ENCODE measurements at regions not wholly inside any gene's neighbourhood (a gene's known extent, or its start where the extent isn't known, plus 50 kb on each side); places are given as distances from the start of the nearest gene placed in this dataset.
A peak's percentile ranks its signal among the peaks of the same experiment; 100 is the strongest.

GRCh38 chr5:73299665-73300336, 126.8 kb downstream of the TMEM174 start:
- Histone ChIP-seq H3K4me3 (peak overlapping the region in 1 of 2 donors; percentile 33), H3K36me3 (no peaks in the 10 kb centered on the region), H3K4me1 (peaks cover 24% of the 10 kb centered on the region), H3K27ac (no peak overlapping the region), H3K27me3 (peaks cover 6% of the 10 kb centered on the region), H3K9me3 (no peaks in the 10 kb centered on the region)
- no peak for DNase-seq (ENCODE audit: extremely low spot score in 2 of 2)
- intact Hi-C loops (cut with DNase I): loop anchor here (5.0 to 10.0 kb wide), 2 partner anchors 85 to 148 kb away; partner anchors contain the start of gene FOXD1
- TF ChIP-seq CTCF (IDR thresholded peaks at IDR 0.05): no peak
- no peak for TF ChIP-seq POLR2AphosphoS5 (IDR thresholded peaks at IDR 0.05; ENCODE audit: insufficient read depth in 1 of 2, low read depth in 1 of 2)
- no peak for TF ChIP-seq POLR2A (IDR thresholded peaks at IDR 0.05)

DNA sequence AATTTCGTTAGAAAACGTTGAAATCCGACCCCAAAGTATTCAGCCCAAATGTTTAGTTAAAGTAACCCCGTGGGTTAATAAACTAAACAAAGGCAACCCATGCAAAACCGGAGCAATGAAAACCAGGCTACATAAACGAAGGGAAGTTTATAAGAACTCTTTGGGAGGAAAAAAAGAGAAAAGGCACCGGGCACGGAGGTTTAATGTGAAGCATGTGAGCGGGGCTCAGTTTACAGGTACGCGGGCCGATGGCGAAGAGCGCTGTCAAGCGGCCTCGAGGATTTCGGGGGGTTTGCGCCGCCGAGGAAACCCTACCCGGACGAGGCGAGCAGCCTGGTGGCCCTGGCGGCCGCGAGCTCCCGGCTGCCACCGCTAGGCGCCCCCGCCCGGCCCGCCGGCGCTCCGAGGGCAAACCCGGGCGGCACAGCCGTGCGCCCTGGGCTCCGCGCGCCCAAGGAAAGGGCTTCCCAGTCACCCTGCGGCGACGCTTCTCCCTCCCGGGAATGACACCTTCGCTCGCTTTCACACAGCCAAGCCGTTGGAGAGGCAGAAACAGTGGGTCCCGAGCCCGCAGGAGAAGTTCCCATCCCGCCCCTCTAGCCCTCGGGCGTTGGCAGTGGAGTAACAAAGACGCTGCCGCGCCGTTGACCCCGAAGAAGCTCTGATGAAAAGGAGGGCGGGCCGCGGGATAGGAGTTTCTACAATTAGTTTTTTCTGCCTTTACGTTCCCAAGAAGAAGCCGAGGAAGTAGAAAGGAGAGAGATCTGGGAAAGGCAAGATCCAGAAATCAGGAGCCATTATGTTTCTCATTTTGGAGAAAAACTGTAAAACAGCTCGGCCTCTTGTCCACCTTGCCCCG, 126.0 kb downstream of the TMEM174 start:
- peak overlapping the region in 1 of 2 donors; percentile 33 for H3K4me3 ChIP-seq
- H3K36me3 ChIP-seq: no peaks in the 10 kb centered on the region
- intact Hi-C loops (cut with DNase I): loop anchor here (10.0 kb wide), 1 partner anchor 84 kb away; no protein-coding TSS in a partner anchor
- H3K4me1 ChIP-seq: peaks cover 24% of the 10 kb centered on the region
- no peak overlapping the region for H3K27ac ChIP-seq
- no peaks in the 10 kb centered on the region for H3K9me3 ChIP-seq
- no peak for DNase-seq (ENCODE audit: extremely low spot score in 2 of 2)
- TF ChIP-seq CTCF (IDR thresholded peaks at IDR 0.05) (no peak), POLR2AphosphoS5 (IDR thresholded peaks at IDR 0.05; ENCODE audit: insufficient read depth in 1 of 2, low read depth in 1 of 2) (no peak), POLR2A (IDR thresholded peaks at IDR 0.05) (no peak)
- H3K27me3 ChIP-seq: peaks cover 6% of the 10 kb centered on the region

GRCh38 chr5:73298251-73298771, 125.3 kb downstream of the TMEM174 start:
- Histone ChIP-seq H3K9me3 (no peaks in the 10 kb centered on the region), H3K4me3 (peak overlapping the region in 1 of 2 donors; percentile 33), H3K36me3 (no peaks in the 10 kb centered on the region), H3K27ac (no peak overlapping the region), H3K4me1 (peaks cover 19% of the 10 kb centered on the region), H3K27me3 (peaks cover 4% of the 10 kb centered on the region)
- peak in 1 of 2 donors; percentile 40 for DNase-seq (ENCODE audit: extremely low spot score in 2 of 2)
- intact Hi-C loops (cut with DNase I): loop anchor here (10.0 kb wide), 1 partner anchor 84 kb away; no protein-coding TSS in a partner anchor
- TF ChIP-seq CTCF (IDR thresholded peaks at IDR 0.05): no peak
- no peak for TF ChIP-seq POLR2AphosphoS5 (IDR thresholded peaks at IDR 0.05; ENCODE audit: insufficient read depth in 1 of 2, low read depth in 1 of 2)
- no peak for TF ChIP-seq POLR2A (IDR thresholded peaks at IDR 0.05)

GRCh38 chr5:73297430-73297829, 124.4 kb downstream of the TMEM174 start:
- Histone ChIP-seq H3K4me3 (no peak overlapping the region), H3K27me3 (no peaks in the 10 kb centered on the region), H3K27ac (no peak overlapping the region), H3K9me3 (no peaks in the 10 kb centered on the region), H3K36me3 (no peaks in the 10 kb centered on the region), H3K4me1 (peaks cover 15% of the 10 kb centered on the region)
- TF ChIP-seq POLR2AphosphoS5 (IDR thresholded peaks at IDR 0.05; ENCODE audit: insufficient read depth in 1 of 2, low read depth in 1 of 2): no peak
- no peak for TF ChIP-seq CTCF (IDR thresholded peaks at IDR 0.05)
- no peak for TF ChIP-seq POLR2A (IDR thresholded peaks at IDR 0.05)
- intact Hi-C loops (cut with DNase I): loop anchor here (10.0 kb wide), 1 partner anchor 83 kb away; no protein-coding TSS in a partner anchor
- no peak for DNase-seq (ENCODE audit: extremely low spot score in 2 of 2)
